Panc1 (cell line): ENCODE measurements at regions not wholly inside any gene's neighbourhood (a gene's known extent, or its start where the extent isn't known, plus 50 kb on each side); places are given as distances from the start of the nearest gene placed in this dataset.

ENCODE experiments used
- ATAC-seq: fragments of 200-7000 bp; cut with Tn5 transposase; 2 replicates; pipeline ENCODE4 v1.9.1; 2020; ENCODE audit warnings: mild to moderate bottlenecking, moderate library complexity
- BruUV-seq: library from RNA; stranded (reverse); fragments of 400-500 nt; replicated peaks from 2 replicates; lab custom pipeline; 2021; lab: Mats Ljungman, UMichigan
- CTCF ChIA-PET: fragments of 300-600 bp; sonication (Branson Sonifier 250); formaldehyde crosslinking; loops from one replicate; lab custom pipeline; 2022; ENCODE audit warnings: antibody characterized with exemption; lab: Charles Lee
- POLR2A ChIA-PET: fragments of 300-600 bp; sonication (Branson Sonifier 250); formaldehyde crosslinking; loops from one replicate; lab custom pipeline; 2022; ENCODE audit warnings: antibody characterized with exemption; lab: Charles Lee
- DNase-seq: peaks from one replicate; pipeline ENCODE4 v3.0.0-alpha.2; 2010; ENCODE audit warnings: low read depth, low spot score
- H3K27ac ChIP-seq: 2 replicates; pipeline ENCODE4 v1.5.1; 2011; ENCODE audit warnings: mild to moderate bottlenecking, low read length, inconsistent platforms
- H3K27me3 ChIP-seq: fragments of 200-500 bp; sonication (Bioruptor generic); 2 replicates; pipeline ENCODE4 v1.6.0; 2014; ENCODE audit warnings: low read length, inconsistent platforms; ENCODE audit not compliant: control insufficient read depth, insufficient read depth
- H3K36me3 ChIP-seq: fragments of 200-500 bp; sonication (Bioruptor generic); 2 replicates; pipeline ENCODE4 v1.5.1; 2014; ENCODE audit warnings: inconsistent platforms, mild to moderate bottlenecking, low read length, moderate library complexity; ENCODE audit not compliant: control insufficient read depth, insufficient read depth
- H3K4me1 ChIP-seq: 2 replicates; pipeline ENCODE4 v1.5.1; 2011; ENCODE audit warnings: inconsistent platforms, mild to moderate bottlenecking, low read length, moderate library complexity; ENCODE audit not compliant: control insufficient read depth, insufficient read depth
- H3K4me3 ChIP-seq, 2 experiments: 2 replicates each; pipeline ENCODE4 v1.5.1; 2011 to 2012; ENCODE audit warnings: low read depth in 2 of 2, low read length in 2 of 2, mild to moderate bottlenecking in 2 of 2, inconsistent platforms in 1 of 2, moderate library complexity in 1 of 2
- H3K9me3 ChIP-seq: fragments of 200-500 bp; sonication (Bioruptor generic); 2 replicates; pipeline ENCODE4 v1.5.1; 2014; ENCODE audit warnings: low read depth, mild to moderate bottlenecking, inconsistent platforms, low read length, moderate library complexity; ENCODE audit not compliant: control insufficient read depth, insufficient read depth
- CTCF ChIP-seq: fragments of 450-650 bp; IDR thresholded peaks from 2 replicates; pipeline ENCODE4 v1.5.1; 2017; ENCODE audit warnings: mild to moderate bottlenecking
- POLR2AphosphoS5 ChIP-seq: IDR thresholded peaks from 2 replicates; pipeline ENCODE4 v1.6.1; 2012; ENCODE audit warnings: mild to moderate bottlenecking, low read depth, low read length, moderate library complexity
- REST ChIP-seq, 2 experiments: IDR thresholded peaks; 2 replicates each; pipeline ENCODE4 v1.6.1; 2011 to 2012; ENCODE audit warnings: low read depth in 2 of 2, control low read depth in 1 of 2, low read length in 1 of 2, mild to moderate bottlenecking in 1 of 2, moderate library complexity in 1 of 2; ENCODE audit not compliant: insufficient read depth in 1 of 2
- SIN3A ChIP-seq: IDR thresholded peaks from 2 replicates; pipeline ENCODE4 v1.6.1; 2012; ENCODE audit warnings: low read depth, mild to moderate bottlenecking, low read length, moderate library complexity, borderline replicate concordance; ENCODE audit not compliant: insufficient read depth
- TCF7L2 ChIP-seq: IDR thresholded peaks from 2 replicates; pipeline ENCODE4 v1.6.1; 2011; ENCODE audit warnings: mild to moderate bottlenecking, low read depth, low read length, inconsistent platforms
- in situ Hi-C: cut with HindIII; loops from 2 replicates; pipeline ENCODE4 v1.10.0; 2016; ENCODE audit warnings: low sequenced_read_pairs, low pct_unique_long_range_greater_than_20kb
- intact Hi-C: fragments of 100-400 bp; cut with micrococcal nuclease; formaldehyde crosslinking; loops from one replicate; pipeline ENCODE4 v1.10.0; 2022; ENCODE audit not compliant: unreplicated experiment

- no peaks in the 10 kb centered on the region for H3K27me3 ChIP-seq
- BruUV-seq: no TSS peak
- CTCF ChIA-PET: no interaction called here
- ATAC-seq (peak; percentile 95), DNase-seq (peak; percentile 77)
- POLR2A ChIA-PET: interaction anchor here (0.6 kb wide), 1 partner anchor 98 kb away, joined by 3 read pairs; no protein-coding TSS in a partner anchor
- peaks cover 20% of the 10 kb centered on the region; the same call in 1 of the 2 replicates for H3K9me3 ChIP-seq
- peak overlapping the region; percentile 99 for H3K27ac ChIP-seq
- H3K36me3 ChIP-seq: no peaks in the 10 kb centered on the region
- TF ChIP-seq SIN3A (no peak), POLR2AphosphoS5 (peak; percentile 83), REST (IDR thresholded peaks at IDR 0.05; ENCODE audit: insufficient read depth in 1 of 2, low read depth in 2 of 2, low read length in 1 of 2) (no peak; a peak in 1 of 4 replicates), CTCF (no peak), TCF7L2 (peak; percentile 88)
- H3K4me1 ChIP-seq: peaks cover 56% of the 10 kb centered on the region
- in situ Hi-C loops (no loop called here), intact Hi-C loops (loop anchor here (5.0 kb wide), 1 partner anchor 142 kb away; no protein-coding TSS in a partner anchor)
- peak overlapping the region; percentile 16 to 46 for H3K4me3 ChIP-seq
Observed at GRCh38 chr5:123813937-123814624, 302.1 kb downstream of the CSNK1G3 start.

GRCh38 chr5:123813264-123813663 lies 301.3 kb downstream of the CSNK1G3 start:
- ChIA-PET CTCF (no interaction called here), POLR2A (no interaction called here)
- no peak for TF ChIP-seq CTCF
- TF ChIP-seq POLR2AphosphoS5: no peak
- TF ChIP-seq TCF7L2: no peak
- no peak for TF ChIP-seq REST (IDR thresholded peaks at IDR 0.05; ENCODE audit: insufficient read depth in 1 of 2, low read depth in 2 of 2, low read length in 1 of 2)
- no peak for TF ChIP-seq SIN3A
- Histone ChIP-seq H3K27ac (peak overlapping the region; percentile 99), H3K36me3 (no peaks in the 10 kb centered on the region), H3K27me3 (no peaks in the 10 kb centered on the region), H3K4me3 (no peak overlapping the region), H3K9me3 (peaks cover 14% of the 10 kb centered on the region; the same call in 1 of the 2 replicates), H3K4me1 (peaks cover 64% of the 10 kb centered on the region)
- in situ Hi-C loops: no loop called here
- intact Hi-C loops: loop anchor here (5.0 kb wide), 1 partner anchor 141 kb away; no protein-coding TSS in a partner anchor
- DNase-seq (no peak), ATAC-seq (no peak)
- no TSS peak for BruUV-seq
